NCI-H146 (cell line): ENCODE measurements at regions not wholly inside any gene's neighbourhood (a gene's known extent, or its start where the extent isn't known, plus 50 kb on each side); places are given as distances from the start of the nearest gene placed in this dataset.
"Not testable (repeated sequence)": the region's sequence is repeated elsewhere in the genome, so short reads cannot be mapped to it uniquely, and the experiment has no call there.

ENCODE experiments used
- DNase-seq: peaks from one replicate; lab custom pipeline; 2025; lab: John Stamatoyannopoulos, UW

DNA sequence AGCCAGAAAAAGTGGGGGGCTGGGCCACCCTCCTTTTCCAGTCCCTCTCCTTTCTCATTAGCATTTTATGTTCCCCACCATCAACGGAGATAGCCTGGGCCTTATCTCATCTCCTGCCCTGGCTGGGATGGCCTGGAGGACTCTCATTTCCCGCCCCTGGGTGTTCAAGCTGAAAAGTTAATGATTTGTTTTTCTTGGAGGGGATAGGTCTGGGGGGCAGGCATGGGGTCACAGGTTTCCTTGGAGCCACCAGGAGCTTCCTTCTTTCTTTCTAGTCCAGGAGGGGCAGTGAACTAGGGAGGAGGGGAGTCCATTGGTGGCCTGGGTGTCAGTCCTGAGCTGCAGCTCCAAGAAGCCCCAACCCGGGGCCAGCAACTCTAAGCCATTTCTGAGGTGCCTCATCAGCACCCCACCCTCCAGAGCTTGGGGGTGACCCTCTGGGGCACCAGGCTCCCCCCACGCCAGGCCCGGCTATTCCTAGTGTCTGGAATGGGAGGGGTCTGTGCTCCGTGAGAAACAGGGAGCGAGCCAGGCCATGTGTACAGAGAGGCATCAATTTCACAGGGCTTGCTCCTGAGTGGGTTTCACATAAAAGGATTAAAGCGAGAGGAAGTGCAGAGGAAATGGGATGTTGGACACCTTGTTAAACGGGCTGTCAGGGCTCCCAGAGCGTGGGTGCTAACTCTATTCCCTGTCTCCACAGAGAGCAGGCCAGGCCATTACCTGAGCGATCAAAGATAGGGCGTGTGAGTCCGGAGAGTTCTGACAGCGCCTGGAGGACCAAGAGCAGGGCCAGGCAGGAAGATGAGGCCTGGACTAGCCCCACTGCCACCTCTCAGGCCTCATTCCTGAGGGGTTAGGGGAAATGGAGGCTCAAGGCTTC, 90.6 kb upstream of the LHX1 start:
- no peak for DNase-seq

DNA sequence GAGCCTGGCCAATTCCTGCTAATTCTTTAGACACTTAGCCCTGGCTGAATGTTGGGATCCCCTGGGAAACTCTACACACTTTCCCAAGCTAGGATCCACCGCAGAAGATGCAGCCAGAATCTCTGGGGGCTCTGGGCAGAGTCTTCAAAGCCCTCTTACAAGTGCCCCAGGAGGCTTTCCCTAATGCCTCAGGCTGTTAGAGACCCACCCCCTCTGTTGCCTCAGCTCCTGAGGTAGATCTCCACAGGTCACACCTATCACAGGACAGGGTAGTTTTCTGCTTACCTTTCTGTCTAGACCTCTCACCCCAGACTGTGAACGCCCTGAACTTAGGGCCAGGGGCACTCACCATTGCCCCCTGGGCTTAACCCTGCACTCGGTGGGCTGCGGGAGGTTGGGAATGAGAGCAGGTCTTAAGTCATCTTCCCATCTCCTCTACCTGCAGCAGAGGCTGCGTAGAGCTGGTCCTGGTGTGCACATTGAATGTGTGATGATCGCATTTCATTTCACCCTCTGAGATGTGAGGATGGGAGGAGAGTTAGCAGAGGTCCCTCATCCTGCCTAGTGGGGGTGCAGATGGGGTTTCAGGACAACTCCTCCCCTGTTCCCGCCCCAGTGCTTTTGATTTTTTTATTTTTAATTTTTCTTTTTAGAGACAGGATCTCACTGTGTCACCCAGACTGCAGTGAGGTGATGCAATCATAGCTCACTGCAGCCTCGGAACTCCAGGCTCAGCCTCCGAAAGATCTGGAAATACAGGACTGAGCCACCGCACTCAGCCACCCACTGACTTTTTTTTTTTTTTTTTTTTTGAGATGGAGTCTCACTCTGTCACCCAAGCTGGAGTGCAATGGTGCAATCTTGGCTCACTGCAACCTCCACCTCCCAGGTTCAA, 89.0 kb upstream of the LHX1 start:
- DNase-seq, result no peak

DNA sequence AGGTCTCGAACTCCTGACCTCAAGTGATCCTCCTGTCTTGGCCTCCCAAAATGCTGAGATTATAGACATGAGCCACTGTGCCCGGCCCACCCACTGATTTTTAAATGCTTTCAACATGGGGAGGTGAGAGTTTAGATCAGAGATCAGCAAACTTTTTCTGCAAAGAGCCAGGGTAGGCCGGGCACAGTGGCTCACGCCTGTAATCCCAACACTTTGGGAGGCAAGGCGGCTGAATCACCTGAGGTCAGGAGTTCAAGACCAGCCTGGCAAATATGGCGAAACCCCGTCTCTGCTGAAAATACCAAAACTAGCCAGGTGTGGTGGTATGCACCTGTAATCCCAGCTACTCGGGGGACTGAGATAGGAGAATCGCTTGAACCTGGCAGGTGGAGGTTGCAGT, 88.3 kb upstream of the LHX1 start:
- DNase-seq, result not testable (repeated sequence)

DNA sequence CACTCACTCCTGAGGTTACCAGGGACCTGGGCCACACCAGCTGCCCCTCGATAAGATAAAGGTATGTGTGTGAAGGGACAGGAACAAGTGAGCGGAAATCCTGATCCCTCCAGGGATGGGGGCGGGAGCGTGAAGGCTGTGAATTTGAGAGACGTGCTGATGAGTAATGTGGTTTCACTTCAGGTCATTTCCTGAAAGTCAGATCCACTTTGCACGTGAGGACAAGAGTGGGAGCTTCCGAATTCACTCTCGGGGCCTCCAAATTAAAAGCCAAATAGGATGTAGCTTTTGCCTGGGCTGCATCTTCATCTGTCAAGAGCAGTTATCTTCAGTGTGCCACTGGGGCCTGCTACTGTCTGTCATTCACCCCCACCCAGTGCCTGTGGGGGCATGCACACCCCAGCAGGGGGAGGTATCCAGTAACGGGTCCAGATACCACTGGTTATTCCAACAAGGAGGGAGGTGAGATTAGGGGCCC, 87.4 kb upstream of the LHX1 start:
- DNase-seq, result no peak

DNA sequence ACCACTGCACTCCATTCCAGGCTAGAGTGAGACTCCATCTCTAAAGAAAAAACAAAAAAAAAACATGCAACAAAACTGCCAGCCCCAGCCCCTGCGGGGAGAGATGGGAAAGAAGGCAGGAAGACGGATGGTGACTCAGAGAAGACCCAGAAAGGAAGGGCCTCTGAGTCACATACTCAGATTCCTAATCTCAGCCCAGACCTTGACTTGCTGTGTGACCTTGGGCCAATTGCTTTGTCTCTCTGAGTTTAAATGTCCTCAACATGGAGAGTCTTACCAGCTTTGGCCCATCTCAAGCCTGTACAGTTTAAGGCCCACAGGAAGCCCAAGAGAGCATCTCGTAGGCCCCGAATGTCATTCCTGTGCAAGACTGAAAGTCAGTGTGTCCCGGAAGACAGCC, 86.5 kb upstream of the LHX1 start:
- DNase-seq, result no peak

DNA sequence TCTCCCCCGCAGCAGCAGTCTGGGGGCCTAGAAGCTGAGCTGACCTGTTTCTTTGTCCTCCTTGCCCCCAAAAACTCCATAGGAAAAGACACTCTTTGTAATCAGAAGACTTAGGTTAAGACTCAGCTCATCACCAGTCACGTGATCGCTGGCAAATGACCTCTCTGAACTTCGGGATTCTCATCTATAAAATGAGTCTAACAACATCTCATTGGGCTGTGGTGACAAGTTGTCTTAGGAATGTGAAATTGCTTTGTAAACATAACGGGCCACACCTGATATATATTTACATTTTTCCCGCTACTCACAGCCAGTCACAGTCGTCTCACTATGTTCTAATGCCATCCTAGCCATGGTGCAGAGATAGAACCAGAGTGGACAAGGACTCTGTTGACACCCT, 86.0 kb upstream of the LHX1 start:
- no peak for DNase-seq

DNA sequence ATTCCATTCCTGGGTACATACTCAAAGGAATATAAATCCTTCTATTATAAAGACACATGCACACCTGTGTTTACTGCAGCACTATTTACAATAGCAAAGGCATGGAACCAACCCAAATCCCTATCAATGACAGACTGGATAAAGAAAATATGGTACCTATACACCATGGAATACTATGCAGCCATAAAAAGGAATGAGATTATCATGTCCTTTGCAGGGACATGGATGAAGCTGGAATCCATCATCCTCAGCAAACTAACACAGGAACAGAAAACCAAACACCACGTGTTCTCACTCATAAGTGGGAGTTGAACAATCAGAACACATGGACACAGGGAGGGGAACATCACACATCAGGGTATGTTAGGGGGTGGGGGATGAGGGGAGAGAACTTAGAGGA, 84.8 kb upstream of the LHX1 start:
- not testable (repeated sequence) for DNase-seq

DNA sequence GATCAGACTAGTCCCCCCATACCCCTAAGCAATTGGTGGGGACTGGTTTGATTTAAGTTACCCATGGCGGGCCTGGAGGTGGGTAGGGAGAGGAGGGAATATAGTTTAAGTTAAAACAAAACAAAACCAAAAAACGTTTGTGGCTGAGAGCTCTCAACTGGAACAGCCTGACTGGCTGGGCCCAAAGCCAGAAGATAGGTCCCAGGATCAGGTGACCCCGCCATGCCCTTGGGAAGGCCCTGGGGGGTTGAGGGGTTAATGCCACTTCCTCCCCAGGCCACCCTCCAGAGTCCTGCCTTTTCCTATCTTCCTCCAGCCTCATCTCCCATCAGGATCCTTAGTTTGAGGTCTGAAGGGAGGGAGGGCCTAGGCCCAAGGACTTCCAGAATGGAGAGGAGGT, 82.3 kb upstream of the LHX1 start:
- no peak for DNase-seq

DNA sequence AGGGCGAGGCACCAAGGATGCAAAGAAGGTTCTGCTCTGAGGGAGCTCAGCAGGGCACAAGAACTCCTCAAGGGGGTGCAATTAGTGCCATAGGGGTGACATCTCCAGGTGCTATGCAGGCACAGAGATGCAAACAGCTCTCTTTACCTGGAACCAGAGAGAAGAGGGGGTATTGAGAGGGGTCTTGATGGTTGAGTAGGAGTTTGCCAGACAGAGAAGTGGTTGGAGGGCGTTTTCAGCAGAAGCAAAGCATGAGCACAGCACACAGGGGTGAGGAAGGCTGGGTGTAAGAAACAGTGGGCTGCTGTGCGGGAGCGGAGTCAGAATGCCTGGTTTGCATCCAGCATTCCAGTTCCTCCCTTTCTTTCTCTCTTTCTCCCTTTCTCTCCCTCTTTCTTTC, 81.8 kb upstream of the LHX1 start:
- DNase-seq, result no peak

DNA sequence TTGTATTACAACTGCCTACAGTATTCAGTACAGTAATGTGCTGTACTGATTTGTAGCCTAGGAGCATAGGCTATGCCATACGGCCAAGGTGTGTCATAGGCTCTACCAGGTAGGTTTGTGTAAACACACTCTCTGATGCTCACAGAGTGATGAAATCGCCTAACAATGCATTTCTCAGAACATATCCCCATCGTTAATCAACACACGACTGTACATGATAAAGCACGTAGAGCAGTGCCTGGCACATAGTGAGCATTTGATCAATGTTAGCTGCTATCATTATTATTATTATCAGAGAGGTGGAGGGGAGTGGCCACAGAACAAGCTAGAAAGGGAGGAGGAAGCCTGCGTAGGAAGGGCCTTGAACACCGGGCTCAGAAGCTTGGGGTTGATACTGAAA, 81.1 kb upstream of the LHX1 start:
- no peak for DNase-seq

DNA sequence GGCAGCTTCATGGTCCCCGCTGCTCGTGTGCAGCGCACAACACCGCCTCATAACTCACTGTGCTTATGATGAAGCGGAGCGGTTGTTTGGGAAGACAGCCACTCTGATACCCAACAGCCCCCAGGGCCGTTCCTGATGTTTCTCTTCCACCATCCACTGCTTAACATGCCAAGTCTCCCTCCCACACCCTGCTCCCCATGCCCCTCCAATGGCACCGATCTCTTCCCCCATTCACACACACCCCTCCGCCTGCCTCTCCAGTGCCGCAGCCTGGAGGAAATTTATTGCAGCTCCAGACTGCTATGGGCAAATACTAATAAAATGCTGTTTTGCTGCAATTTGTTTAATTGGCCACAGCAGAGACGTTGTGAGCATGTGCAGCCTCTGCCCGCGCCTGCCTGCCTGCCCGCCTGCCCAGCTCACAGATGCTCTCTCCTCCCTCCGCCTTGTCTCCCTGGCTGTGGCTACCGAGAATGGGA, 80.3 kb upstream of the LHX1 start:
- DNase-seq, result no peak

DNA sequence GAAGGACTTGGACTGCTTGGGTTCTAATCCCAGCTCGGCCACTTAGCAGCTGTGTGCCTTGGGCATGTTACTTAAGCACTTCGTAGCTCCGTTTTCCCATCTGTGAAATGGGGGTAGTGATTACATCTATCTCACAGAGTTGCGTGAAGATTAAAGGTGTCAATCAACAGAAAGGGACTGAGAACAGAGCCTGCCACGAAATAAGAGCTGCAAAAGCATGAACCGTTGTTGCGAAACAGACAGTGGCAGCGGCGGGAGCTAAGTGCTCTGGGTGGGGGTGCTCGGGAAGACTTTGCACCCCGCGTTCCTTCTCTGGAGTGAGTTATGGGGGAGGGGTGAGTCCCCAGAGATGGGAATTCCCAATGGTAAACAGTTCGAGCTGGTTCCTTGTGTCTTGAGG, 79.6 kb upstream of the LHX1 start:
- no peak for DNase-seq

DNA sequence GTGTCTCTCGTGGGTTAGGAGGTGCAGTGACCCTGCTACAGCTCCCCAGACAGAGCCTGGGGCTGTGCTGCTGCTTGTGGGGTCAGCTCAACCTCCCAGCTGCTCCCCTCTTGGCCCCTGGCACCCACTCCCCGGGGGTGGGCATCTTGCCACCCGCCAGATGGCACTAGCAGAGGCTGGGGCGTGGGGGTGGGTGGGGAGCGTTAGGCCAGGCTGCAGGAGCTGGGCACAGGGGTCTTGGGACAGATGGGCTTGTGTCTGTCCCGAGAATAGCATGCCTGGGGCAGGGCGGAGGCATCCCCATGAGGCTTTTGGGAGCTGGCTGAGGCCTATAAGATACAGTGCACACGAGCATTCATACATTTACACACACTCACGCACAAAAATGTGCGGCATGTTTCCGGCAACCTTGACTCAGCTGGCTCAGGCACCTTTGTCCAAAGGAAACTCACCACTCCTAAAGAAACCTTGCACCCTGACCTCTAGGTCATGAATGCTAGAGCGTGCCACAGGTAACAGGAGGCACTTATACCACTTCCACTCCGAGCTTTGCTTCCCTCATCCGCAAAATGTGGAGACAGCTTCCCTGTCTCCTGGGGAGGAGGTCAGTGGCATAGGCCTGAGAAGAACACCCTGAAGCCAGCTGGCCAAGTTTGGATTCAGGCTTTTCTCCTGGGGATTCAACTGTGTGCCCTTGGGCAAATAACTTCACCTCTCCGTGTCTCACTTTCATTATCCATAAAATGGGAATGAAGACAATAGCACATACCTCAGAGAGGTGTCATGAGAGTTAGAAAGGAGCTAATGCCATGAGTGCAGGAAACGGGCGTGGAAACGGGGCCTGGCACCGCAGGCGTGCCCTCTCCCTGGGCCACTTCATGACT, 78.9 kb upstream of the LHX1 start:
- no peak for DNase-seq

DNA sequence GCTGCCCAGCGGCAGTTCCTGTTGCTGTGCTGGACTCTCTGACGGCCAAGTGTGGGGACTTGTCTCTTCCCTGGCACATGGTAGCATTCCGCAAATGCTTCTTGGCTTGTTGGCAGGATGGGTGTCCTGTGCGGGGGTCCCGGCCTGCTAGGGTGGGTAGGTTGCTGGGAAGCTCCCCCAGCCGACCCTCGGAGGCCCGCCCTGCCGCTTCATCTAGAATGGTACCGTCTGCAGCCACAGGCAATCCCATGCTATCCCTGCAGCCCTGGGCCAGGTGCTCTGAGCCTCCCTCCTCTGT, 78.3 kb upstream of the LHX1 start:
- no peak for DNase-seq

DNA sequence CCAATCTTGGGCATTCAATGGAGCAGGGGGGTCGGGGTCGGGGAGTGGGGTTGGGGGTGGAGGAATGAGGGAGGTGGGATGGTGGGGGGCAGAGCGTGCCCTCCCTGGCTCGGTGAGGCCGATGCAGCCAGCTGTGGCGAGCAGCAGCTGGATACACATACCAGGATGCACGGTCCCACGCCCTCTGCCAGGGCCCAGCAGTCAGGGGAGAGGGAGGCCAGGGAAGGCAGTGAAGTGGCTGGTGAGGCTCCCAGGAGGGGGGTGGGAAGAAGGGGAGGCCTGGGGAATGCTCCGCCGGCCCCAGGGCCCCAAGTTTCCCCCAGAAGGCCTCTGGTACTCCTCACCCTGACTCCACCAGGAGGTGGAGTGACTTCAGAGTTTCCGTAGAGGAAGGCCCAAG, 77.6 kb upstream of the LHX1 start:
- no peak for DNase-seq

DNA sequence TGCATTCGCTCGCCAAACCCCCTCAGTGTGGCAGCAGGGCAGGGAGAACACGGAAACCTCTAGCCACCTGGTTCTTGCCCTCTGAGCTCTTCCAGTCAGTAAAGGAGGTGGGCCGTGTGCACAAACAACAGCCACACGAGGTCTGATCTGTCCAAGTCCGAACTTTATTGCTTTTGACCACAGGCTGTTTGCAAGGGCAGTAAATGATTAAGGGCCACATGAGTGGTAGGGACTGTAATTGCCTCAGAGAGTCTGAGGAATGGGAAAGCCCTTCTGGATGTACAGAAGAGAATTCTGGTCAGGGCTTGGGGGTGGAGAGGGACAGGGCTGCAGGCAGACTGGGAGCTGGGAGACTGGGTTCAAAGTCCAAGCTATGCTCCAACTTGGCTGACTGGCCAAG, 75.7 kb upstream of the LHX1 start:
- DNase-seq, result no peak

DNA sequence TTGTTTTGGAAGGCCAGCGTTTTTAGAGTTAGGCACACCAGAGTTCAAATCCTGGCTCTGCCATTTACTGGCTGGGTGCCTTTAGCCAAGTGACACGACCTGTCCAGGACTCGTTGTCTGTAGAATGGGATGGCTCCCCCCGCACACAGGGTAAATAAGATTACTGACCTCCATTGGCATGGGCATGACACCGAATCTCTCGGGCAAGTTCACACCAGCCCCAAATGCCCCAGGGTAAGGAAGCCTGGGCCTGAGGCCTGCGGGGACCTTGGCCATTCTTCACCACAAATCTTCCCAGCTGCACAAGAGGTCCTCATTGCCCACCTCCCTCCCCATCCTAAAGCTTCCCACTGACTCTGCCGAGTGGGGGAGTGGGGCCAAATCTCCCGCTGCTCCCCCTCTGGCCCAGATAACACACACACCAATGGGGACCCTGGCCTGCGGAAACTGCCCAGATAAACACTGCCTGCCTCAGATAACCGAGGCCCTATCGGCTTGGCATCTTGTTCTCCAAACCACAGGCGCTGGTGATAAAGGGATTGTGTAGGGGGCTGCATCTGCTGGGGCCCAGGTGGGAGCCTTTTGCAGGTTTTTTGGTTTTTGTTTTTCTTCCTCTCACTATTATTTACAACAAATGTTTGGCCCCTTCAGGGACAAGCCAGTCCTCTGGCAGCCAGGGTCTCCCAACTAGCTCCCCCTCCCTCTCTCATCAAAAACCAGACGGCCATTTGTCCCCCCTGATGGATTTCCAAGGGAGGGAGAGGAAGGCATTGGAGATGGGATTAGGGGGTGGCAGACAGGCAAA, 75.0 kb upstream of the LHX1 start:
- DNase-seq, result no peak

DNA sequence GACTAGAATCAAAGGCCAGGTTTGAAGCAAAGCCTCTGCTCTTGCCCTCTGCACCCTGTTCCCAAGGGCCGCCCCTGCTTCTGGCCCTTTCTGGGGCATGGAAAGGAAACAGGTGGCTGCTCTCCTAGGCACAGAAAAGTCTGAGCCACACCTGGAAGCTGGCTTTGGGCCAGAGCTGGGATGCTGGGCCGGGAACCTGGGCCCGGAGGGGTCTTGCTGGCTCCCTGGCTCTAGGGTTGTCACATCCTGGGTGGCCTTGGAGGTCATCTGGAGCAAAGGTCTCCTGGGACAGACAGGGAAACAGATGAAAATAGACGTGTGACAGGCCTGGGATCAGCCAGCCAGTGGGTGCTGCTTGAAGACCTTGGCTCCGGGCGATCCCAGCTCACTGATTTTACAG, 74.1 kb upstream of the LHX1 start:
- no peak for DNase-seq

DNA sequence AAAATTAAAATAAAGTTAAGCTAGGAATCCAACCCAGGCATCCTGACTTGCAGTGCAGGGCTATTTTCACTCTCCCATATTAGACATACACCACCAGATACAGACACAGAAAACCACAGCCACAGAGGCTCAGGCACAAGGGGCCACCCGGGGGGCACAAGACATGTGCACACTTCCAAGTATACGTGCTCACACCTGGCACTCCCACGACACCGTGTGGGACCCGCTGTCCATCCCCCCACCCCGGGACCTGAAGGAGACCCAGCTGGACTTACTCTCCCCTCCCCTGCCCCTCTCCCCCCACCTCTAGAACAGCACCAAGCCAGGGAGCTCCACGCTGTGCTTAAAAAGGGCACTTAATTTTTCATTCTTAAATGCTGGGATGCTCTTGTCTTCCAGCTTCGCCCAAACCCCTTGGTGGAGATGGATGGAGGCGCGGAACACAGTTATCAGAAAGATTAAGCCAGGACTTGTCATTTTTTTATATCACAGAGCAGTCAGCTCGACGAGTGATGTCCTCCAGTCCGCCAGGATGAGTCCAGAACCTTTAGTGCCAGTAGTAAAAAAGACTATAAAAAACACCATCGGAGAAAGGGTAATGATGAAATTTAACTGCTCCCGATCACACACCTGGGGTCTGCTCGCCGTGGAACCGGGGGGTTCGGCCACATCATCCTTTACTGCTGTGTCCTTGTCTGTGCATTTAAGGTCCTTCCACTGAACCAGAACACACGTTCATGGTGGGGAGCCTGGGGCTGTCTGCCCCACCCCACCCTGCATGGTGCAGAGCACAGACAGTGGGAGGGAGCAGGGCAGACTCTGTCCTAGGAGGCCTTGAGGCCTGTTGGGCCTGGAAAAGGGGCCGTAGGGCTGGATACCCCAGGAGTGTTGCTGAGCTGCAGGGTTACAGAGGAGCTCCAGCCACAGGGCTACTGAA, 73.3 kb upstream of the LHX1 start:
- DNase-seq, result no peak

DNA sequence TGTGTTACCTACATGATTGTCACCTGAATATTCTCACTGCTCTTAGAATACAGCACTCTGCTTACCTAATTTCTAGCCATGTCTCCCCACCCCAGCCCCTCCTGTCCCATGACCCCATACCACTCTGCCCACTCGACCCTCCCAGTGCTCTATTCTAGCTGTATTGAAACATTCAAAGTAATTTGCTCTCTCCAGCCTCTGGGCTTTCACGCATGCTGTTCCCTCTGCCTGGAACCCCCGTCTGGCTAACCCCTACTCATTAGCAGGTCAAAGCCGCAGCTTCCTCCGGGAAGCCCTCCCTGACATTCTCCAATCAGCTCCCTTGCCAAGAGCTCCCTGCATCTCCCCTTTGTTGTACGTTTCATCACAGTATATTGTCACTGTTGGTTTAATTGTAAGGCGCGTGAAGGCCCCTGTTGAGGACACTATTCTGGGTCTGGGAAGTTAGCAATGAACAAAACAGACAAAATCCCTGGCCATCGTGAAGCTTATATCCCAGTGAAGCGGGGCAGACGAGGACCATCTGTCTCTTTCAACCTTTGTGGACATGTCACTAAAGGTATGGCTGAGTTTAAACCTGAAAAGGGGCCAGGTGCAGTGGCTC, 72.3 kb upstream of the LHX1 start:
- DNase-seq, result no peak
